CD4-positive, alpha-beta T cell (primary cell): ENCODE measurements at regions not wholly inside any gene's neighbourhood (a gene's known extent, or its start where the extent isn't known, plus 50 kb on each side); places are given as distances from the start of the nearest gene placed in this dataset.

Experiments
- ATAC-seq: fragments of 200-7000 bp; cut with Tn5 transposase; one replicate; pipeline ENCODE4 v1.10.0; 2022; ENCODE audit warnings: mild to moderate bottlenecking; ENCODE audit not compliant: poor library complexity
- CTCF ChIA-PET: fragments of 350-600 bp; sonication (Branson Sonifier 250); formaldehyde crosslinking; loops from one replicate; lab custom pipeline; 2021; ENCODE audit warnings: antibody characterized with exemption, inconsistent platforms; lab: Charles Lee
- POLR2A ChIA-PET: fragments of 350-600 bp; sonication (Branson Sonifier 250); formaldehyde crosslinking; loops from one replicate; lab custom pipeline; 2021; ENCODE audit warnings: antibody characterized with exemption, inconsistent platforms; lab: Charles Lee
- DNase-seq, 14 experiments: peaks; one replicate each; pipeline ENCODE4 v3.0.0-alpha.2; 2013 to 2020; ENCODE audit warnings: mixed read lengths in 2 of 14
- H3K27ac ChIP-seq, 2 donors: one replicate each; pipeline versions ENCODE4 v1.5.1 to v1.7.0; 2013; ENCODE audit warnings: low read length in 2 of 2, low read depth in 1 of 2, mild to moderate bottlenecking in 1 of 2
- H3K27me3 ChIP-seq, 2 experiments: 1 replicate in 1 of 2; 2 replicates in 1 of 2; pipeline versions ENCODE4 v1.6.1 to v1.7.0; 2013; ENCODE audit warnings: low read length in 2 of 2, control low read depth in 1 of 2, mild to moderate bottlenecking in 1 of 2, moderate library complexity in 1 of 2; ENCODE audit not compliant: insufficient read depth in 2 of 2, control insufficient read depth in 1 of 2
- H3K36me3 ChIP-seq: one replicate; pipeline ENCODE4 v1.6.1; 2013; ENCODE audit warnings: low read length, control low read depth; ENCODE audit not compliant: insufficient read depth
- H3K4me1 ChIP-seq: one replicate; pipeline ENCODE4 v1.6.1; 2013; ENCODE audit warnings: low read length, control low read depth; ENCODE audit not compliant: insufficient read depth
- H3K4me3 ChIP-seq: one replicate; pipeline ENCODE4 v1.5.1; 2013; ENCODE audit warnings: mild to moderate bottlenecking, low read length, moderate library complexity
- H3K9me3 ChIP-seq, 2 experiments: 1 replicate in 1 of 2; 2 replicates in 1 of 2; pipeline versions ENCODE4 v1.6.1 to v1.7.0; 2013; ENCODE audit warnings: low read length in 2 of 2, mild to moderate bottlenecking in 2 of 2, control low read depth in 1 of 2, moderate library complexity in 1 of 2; ENCODE audit not compliant: control insufficient read depth in 1 of 2, insufficient read depth in 1 of 2
- H3K27ac Mint-ChIP-seq: one replicate; pipeline ENCODE4 v1.8.0; 2020; ENCODE audit warnings: mixed read lengths
- H3K27me3 Mint-ChIP-seq: one replicate; pipeline ENCODE4 v1.8.0; 2021; ENCODE audit warnings: mixed read lengths
- H3K36me3 Mint-ChIP-seq: one replicate; pipeline ENCODE4 v1.8.0; 2021; ENCODE audit warnings: low read depth, mixed read lengths
- H3K4me1 Mint-ChIP-seq: one replicate; pipeline ENCODE4 v1.8.0; 2021; ENCODE audit warnings: low read depth, mixed read lengths
- H3K4me3 Mint-ChIP-seq: one replicate; pipeline ENCODE4 v1.8.0; 2020; ENCODE audit warnings: mild to moderate bottlenecking, mixed read lengths
- H3K9me3 Mint-ChIP-seq: one replicate; pipeline ENCODE4 v1.8.0; 2020; ENCODE audit warnings: mixed read lengths
- intact Hi-C, 2 experiments: fragments of 100-400 bp; cut with DNase I in 1 of 2; cut with micrococcal nuclease in 1 of 2; formaldehyde crosslinking; loops; one replicate each; pipeline versions ENCODE4 v1.15.1 to v1.9.0; 2023 to 2025; cut with DNase I, micrococcal nuclease
- TF ChIP-seq, protein P1 (sequence below): fragments of 200-600 bp; IDR thresholded peaks from one replicate; pipeline ENCODE4 v1.8.0; 2022; ENCODE audit warnings: antibody characterized with exemption, mild to moderate bottlenecking

DNA sequence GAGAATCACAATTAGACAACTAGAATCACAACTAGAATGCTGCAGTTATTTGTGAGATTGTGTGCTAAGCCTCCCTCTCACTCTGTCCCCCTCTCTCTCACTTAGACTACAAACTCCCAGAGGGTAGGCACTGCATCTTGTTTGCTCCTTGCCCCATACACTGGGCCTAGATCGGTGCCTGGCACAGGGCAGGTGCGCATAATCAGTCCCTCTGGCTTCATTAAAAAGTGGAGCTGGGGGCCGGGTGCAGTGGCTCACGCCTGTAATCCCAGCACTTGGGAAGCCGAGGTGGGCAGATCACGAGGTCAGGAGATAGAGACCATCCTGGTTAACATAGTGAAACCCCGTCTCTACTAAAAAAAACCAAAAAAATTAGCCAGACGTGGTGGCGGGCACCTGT, 456.8 kb downstream of the MIAT start:
- TF ChIP-seq, protein P1, sequence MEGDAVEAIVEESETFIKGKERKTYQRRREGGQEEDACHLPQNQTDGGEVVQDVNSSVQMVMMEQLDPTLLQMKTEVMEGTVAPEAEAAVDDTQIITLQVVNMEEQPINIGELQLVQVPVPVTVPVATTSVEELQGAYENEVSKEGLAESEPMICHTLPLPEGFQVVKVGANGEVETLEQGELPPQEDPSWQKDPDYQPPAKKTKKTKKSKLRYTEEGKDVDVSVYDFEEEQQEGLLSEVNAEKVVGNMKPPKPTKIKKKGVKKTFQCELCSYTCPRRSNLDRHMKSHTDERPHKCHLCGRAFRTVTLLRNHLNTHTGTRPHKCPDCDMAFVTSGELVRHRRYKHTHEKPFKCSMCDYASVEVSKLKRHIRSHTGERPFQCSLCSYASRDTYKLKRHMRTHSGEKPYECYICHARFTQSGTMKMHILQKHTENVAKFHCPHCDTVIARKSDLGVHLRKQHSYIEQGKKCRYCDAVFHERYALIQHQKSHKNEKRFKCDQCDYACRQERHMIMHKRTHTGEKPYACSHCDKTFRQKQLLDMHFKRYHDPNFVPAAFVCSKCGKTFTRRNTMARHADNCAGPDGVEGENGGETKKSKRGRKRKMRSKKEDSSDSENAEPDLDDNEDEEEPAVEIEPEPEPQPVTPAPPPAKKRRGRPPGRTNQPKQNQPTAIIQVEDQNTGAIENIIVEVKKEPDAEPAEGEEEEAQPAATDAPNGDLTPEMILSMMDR: no peak
- peaks cover 0 to 15% of the 10 kb centered on the region in 2 experiments for H3K9me3 ChIP-seq
- intact Hi-C loops: no loop called here
- H3K36me3 ChIP-seq: no peaks in the 10 kb centered on the region
- Mint-ChIP-seq H3K4me3 (no peak overlapping the region), H3K27ac (no peak overlapping the region), H3K27me3 (peaks cover 28% of the 10 kb centered on the region), H3K36me3 (no peaks in the 10 kb centered on the region), H3K9me3 (peaks cover 2% of the 10 kb centered on the region), H3K4me1 (no peaks in the 10 kb centered on the region)
- H3K4me3 ChIP-seq: no peak overlapping the region
- CTCF ChIA-PET: no interaction called here
- no peak for ATAC-seq
- POLR2A ChIA-PET: no interaction called here
- no peak overlapping the region for H3K27ac ChIP-seq
- no peak for DNase-seq
- no peaks in the 10 kb centered on the region for H3K4me1 ChIP-seq
- no peaks in the 10 kb centered on the region for H3K27me3 ChIP-seq

DNA sequence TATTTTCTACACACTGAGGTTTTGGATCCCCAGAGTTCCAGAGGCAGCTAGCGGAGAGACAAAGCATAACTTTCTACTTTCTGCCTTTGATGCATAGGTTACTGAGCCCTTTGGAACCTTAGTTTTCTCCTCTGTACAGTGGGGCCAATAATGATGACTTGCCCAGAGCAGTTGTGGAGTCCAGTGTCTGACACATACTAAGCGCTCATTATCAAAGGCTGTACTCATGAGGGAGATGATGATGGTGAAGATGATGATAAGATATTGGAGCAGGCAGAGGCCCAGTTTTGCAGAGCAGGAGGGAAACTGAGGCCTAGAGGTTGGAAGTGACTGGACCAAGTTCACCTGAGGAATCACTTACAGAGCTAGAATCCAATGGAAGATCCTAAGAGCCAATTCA, 458.0 kb downstream of the MIAT start:
- Histone ChIP-seq H3K27ac (no peak overlapping the region), H3K27me3 (no peaks in the 10 kb centered on the region), H3K4me3 (no peak overlapping the region), H3K36me3 (no peaks in the 10 kb centered on the region), H3K4me1 (no peaks in the 10 kb centered on the region), H3K9me3 (peaks cover 0 to 15% of the 10 kb centered on the region in 2 experiments)
- TF ChIP-seq, protein P1: no peak
- Mint-ChIP-seq H3K4me1 (no peaks in the 10 kb centered on the region), H3K36me3 (no peaks in the 10 kb centered on the region), H3K27ac (no peak overlapping the region), H3K27me3 (peaks cover 22% of the 10 kb centered on the region), H3K9me3 (no peaks in the 10 kb centered on the region), H3K4me3 (no peak overlapping the region)
- DNase-seq (no peak), ATAC-seq (no peak)
- intact Hi-C loops: no loop called here
- ChIA-PET POLR2A (no interaction called here), CTCF (no interaction called here)

DNA sequence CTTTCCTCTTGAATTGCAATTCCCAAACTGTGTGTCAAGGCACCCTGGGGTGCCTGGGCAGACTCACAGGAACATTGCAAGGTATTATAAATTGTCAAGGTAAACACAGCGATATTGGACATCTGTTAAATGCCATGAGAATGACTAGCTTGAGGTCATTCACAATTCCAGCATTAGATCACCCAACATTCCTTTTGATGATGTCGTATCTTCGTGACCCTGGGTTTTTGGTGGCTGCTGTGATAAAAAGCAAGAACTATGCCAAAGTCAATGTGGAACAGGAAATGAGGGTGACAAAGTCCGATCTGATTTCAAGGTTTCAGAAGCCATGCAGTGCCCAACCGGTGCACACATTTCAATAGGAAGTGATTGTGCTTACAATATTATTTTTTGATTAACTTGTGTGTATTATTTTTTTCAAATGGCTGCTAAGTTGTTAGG, 458.4 kb downstream of the MIAT start:
- Mint-ChIP-seq H3K4me1 (no peaks in the 10 kb centered on the region), H3K27me3 (peaks cover 18% of the 10 kb centered on the region), H3K4me3 (no peak overlapping the region), H3K36me3 (no peaks in the 10 kb centered on the region), H3K9me3 (no peaks in the 10 kb centered on the region), H3K27ac (no peak overlapping the region)
- H3K36me3 ChIP-seq: no peaks in the 10 kb centered on the region
- CTCF ChIA-PET: no interaction called here
- POLR2A ChIA-PET: no interaction called here
- H3K27me3 ChIP-seq: no peaks in the 10 kb centered on the region
- H3K4me1 ChIP-seq: no peaks in the 10 kb centered on the region
- DNase-seq (peak in 2 of 14 experiments; percentile 9 to 32), ATAC-seq (no peak)
- H3K9me3 ChIP-seq: peaks cover 0 to 13% of the 10 kb centered on the region in 2 experiments
- H3K4me3 ChIP-seq: no peak overlapping the region
- intact Hi-C loops: no loop called here
- H3K27ac ChIP-seq: no peak overlapping the region
- TF ChIP-seq, protein P1: no peak
